ENCODE measurements at regions not wholly inside any gene's neighbourhood (a gene's known extent, or its start where the extent isn't known, plus 50 kb on each side); places are given as distances from the start of the nearest gene placed in this dataset.
A peak's percentile ranks its signal among the peaks of the same experiment; 100 is the strongest.

GRCh38 chr6:121499666-121500065 is 64.2 kb downstream of the GJA1 start:
- intact Hi-C loops (cut with micrococcal nuclease), result no loop called here
- no peak for DNase-seq
- Histone ChIP-seq H3K27ac (ENCODE audit: low read depth, low read length) (no peak overlapping the region), H3K4me1 (ENCODE audit: insufficient read depth, low read length) (no peaks in the 10 kb centered on the region), H3K36me3 (ENCODE audit: insufficient read depth, low read length) (no peaks in the 10 kb centered on the region), H3K27me3 (ENCODE audit: insufficient read depth, low read length) (no peaks in the 10 kb centered on the region), H3K9me3 (ENCODE audit: control insufficient read depth in 1 of 2, low read length in 2 of 2) (no peaks in the 10 kb centered on the region), H3K4me3 (ENCODE audit: low read length in 2 of 2) (no peak overlapping the region)
- peaks cover 0 to 1% of the 10 kb centered on the region in 2 donors for H3K27me3 Mint-ChIP-seq
- H3K9me3 Mint-ChIP-seq, result peaks cover 0 to 3% (median 0%) of the 10 kb centered on the region in 8 donors
- H3K27ac Mint-ChIP-seq, result no peak overlapping the region
- H3K36me3 Mint-ChIP-seq, result no peaks in the 10 kb centered on the region
- no peak overlapping the region for H3K4me3 Mint-ChIP-seq
- CTCF ChIA-PET (ENCODE audit: partially characterized antibody), result no interaction called here
- no peaks in the 10 kb centered on the region for H3K4me1 Mint-ChIP-seq
- POLR2A ChIA-PET (ENCODE audit: partially characterized antibody), result interaction anchor here (0.5 kb wide), 1 partner anchor 236 kb away, joined by 4 read pairs; no protein-coding TSS in a partner anchor

DNA sequence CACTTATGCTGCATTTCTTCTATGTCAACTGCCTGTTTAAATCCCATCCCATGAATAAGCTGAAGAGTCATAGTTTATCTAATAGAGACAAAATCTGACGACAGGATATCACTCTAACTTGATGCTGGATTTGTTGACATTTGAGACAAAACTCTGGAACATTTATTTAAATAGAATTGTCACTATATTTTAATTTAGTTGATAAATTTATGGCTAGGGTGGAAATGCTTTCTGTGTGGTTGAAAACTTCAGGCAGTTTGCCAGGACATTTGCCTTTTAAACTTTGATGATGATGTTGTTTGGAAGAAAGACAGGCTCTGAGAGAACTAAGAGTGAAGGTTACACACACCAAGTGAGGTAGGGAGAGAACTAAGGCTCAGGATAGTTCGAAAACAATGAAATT is 68.1 kb downstream of the GJA1 start:
- H3K4me1 Mint-ChIP-seq, result no peaks in the 10 kb centered on the region
- no peaks in the 10 kb centered on the region for H3K36me3 ChIP-seq (ENCODE audit: insufficient read depth, low read length)
- peaks cover 0 to 2% (median 0%) of the 10 kb centered on the region in 8 donors for H3K9me3 Mint-ChIP-seq
- CTCF ChIA-PET (ENCODE audit: partially characterized antibody), result no interaction called here
- no peaks in the 10 kb centered on the region for H3K36me3 Mint-ChIP-seq
- H3K4me3 ChIP-seq (ENCODE audit: low read length in 2 of 2), result no peak overlapping the region
- DNase-seq, result no peak
- H3K27me3 ChIP-seq (ENCODE audit: insufficient read depth, low read length), result no peaks in the 10 kb centered on the region
- no peak overlapping the region for H3K27ac Mint-ChIP-seq
- intact Hi-C loops (cut with micrococcal nuclease), result no loop called here
- peaks cover 0 to 3% of the 10 kb centered on the region in 2 donors for H3K27me3 Mint-ChIP-seq
- H3K4me3 Mint-ChIP-seq, result no peak overlapping the region
- H3K9me3 ChIP-seq (ENCODE audit: control insufficient read depth in 1 of 2, low read length in 2 of 2), result no peaks in the 10 kb centered on the region
- no peaks in the 10 kb centered on the region for H3K4me1 ChIP-seq (ENCODE audit: insufficient read depth, low read length)
- H3K27ac ChIP-seq (ENCODE audit: low read depth, low read length), result no peak overlapping the region
- POLR2A ChIA-PET (ENCODE audit: partially characterized antibody), result no interaction called here

GRCh38 chr6:121504227-121504626 is 68.8 kb downstream of the GJA1 start:
- intact Hi-C loops (cut with micrococcal nuclease), result no loop called here
- Mint-ChIP-seq H3K4me3 (no peak overlapping the region), H3K27ac (no peak overlapping the region), H3K27me3 (peaks cover 0 to 3% of the 10 kb centered on the region in 2 donors), H3K36me3 (no peaks in the 10 kb centered on the region), H3K9me3 (no peaks in the 10 kb centered on the region), H3K4me1 (no peaks in the 10 kb centered on the region)
- ChIA-PET CTCF (ENCODE audit: partially characterized antibody) (no interaction called here), POLR2A (ENCODE audit: partially characterized antibody) (no interaction called here)
- Histone ChIP-seq H3K27ac (ENCODE audit: low read depth, low read length) (no peak overlapping the region), H3K4me1 (ENCODE audit: insufficient read depth, low read length) (no peaks in the 10 kb centered on the region), H3K27me3 (ENCODE audit: insufficient read depth, low read length) (no peaks in the 10 kb centered on the region), H3K9me3 (ENCODE audit: control insufficient read depth in 1 of 2, low read length in 2 of 2) (no peaks in the 10 kb centered on the region), H3K4me3 (ENCODE audit: low read length in 2 of 2) (no peak overlapping the region), H3K36me3 (ENCODE audit: insufficient read depth, low read length) (no peaks in the 10 kb centered on the region)
- DNase-seq, result no peak

GRCh38 chr6:121505284-121505683 is 69.8 kb downstream of the GJA1 start:
- H3K27ac ChIP-seq (ENCODE audit: low read depth, low read length), result no peak overlapping the region
- Mint-ChIP-seq H3K4me1 (no peaks in the 10 kb centered on the region), H3K36me3 (no peaks in the 10 kb centered on the region), H3K9me3 (no peaks in the 10 kb centered on the region), H3K27ac (no peak overlapping the region), H3K27me3 (peaks cover 0 to 1% of the 10 kb centered on the region in 2 donors), H3K4me3 (peak overlapping the region in 1 of 8 donors; percentile 40)
- H3K36me3 ChIP-seq (ENCODE audit: insufficient read depth, low read length), result no peaks in the 10 kb centered on the region
- no peak overlapping the region for H3K4me3 ChIP-seq (ENCODE audit: low read length in 2 of 2)
- ChIA-PET CTCF (ENCODE audit: partially characterized antibody) (interaction anchor here (1.9 kb wide), 1 partner anchor 20 kb away, joined by 4 read pairs; no protein-coding TSS in a partner anchor), POLR2A (ENCODE audit: partially characterized antibody) (no interaction called here)
- H3K27me3 ChIP-seq (ENCODE audit: insufficient read depth, low read length), result no peaks in the 10 kb centered on the region
- intact Hi-C loops (cut with micrococcal nuclease), result no loop called here
- DNase-seq, result no peak
- no peaks in the 10 kb centered on the region for H3K9me3 ChIP-seq (ENCODE audit: control insufficient read depth in 1 of 2, low read length in 2 of 2)
- H3K4me1 ChIP-seq (ENCODE audit: insufficient read depth, low read length), result no peaks in the 10 kb centered on the region

DNA sequence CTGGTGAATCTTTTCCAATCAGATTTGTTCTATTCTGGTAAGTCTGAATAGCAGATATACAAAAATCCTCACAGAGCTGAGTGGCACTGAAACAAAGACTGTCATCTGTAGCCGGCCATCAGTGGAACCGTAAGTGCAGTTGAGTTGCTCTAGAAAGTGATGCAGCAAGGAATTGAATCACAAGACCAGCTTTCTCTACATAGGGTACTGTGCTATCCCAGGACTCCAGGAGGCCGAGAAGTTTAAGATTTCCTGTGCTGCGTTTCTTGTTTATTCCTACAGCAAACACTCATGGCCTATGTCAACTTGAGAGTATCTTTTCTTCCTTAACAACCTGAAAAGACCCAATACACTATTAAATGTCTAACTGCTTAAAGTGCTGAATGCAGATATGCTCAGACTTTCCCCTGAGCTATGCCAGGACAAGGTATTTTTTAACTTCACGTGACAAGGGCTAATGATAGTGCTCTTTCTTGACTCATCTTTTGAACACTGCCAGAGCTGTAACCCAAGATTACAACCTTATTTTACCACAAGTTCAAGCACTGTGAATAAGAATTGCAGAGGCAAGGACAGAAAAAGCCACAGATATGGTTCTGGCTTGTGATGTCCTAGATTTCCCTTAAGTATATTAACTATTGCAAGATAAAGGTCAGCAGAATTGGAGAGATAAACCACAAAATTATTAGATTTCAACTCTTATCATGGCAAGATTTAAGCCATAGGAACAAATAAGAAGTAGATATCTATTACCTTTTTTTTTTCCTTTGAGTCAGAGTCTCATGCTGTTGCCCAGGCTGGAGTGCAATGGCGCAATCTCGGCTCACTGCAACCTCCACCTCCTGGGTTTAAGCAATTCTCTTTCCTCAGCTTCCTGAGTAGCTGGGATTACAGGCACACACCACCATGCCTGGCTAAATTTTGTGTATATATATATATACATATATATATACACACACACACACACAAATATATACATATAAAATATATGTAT is 71.6 kb downstream of the GJA1 start:
- intact Hi-C loops (cut with micrococcal nuclease), result no loop called here
- ChIA-PET CTCF (ENCODE audit: partially characterized antibody) (interaction anchor here (1.9 kb wide), 1 partner anchor 18 kb away, joined by 4 read pairs; no protein-coding TSS in a partner anchor), POLR2A (ENCODE audit: partially characterized antibody) (no interaction called here)
- DNase-seq, result no peak
- Histone ChIP-seq H3K4me1 (ENCODE audit: insufficient read depth, low read length) (no peaks in the 10 kb centered on the region), H3K36me3 (ENCODE audit: insufficient read depth, low read length) (no peaks in the 10 kb centered on the region), H3K27ac (ENCODE audit: low read depth, low read length) (no peak overlapping the region), H3K9me3 (ENCODE audit: control insufficient read depth in 1 of 2, low read length in 2 of 2) (no peaks in the 10 kb centered on the region), H3K27me3 (ENCODE audit: insufficient read depth, low read length) (no peaks in the 10 kb centered on the region), H3K4me3 (ENCODE audit: low read length in 2 of 2) (no peak overlapping the region)
- H3K4me1 Mint-ChIP-seq, result no peaks in the 10 kb centered on the region
- no peak overlapping the region for H3K27ac Mint-ChIP-seq
- H3K27me3 Mint-ChIP-seq, result peaks cover 0 to 1% of the 10 kb centered on the region in 2 donors
- no peaks in the 10 kb centered on the region for H3K36me3 Mint-ChIP-seq
- H3K9me3 Mint-ChIP-seq, result no peaks in the 10 kb centered on the region
- H3K4me3 Mint-ChIP-seq, result no peak overlapping the region

DNA sequence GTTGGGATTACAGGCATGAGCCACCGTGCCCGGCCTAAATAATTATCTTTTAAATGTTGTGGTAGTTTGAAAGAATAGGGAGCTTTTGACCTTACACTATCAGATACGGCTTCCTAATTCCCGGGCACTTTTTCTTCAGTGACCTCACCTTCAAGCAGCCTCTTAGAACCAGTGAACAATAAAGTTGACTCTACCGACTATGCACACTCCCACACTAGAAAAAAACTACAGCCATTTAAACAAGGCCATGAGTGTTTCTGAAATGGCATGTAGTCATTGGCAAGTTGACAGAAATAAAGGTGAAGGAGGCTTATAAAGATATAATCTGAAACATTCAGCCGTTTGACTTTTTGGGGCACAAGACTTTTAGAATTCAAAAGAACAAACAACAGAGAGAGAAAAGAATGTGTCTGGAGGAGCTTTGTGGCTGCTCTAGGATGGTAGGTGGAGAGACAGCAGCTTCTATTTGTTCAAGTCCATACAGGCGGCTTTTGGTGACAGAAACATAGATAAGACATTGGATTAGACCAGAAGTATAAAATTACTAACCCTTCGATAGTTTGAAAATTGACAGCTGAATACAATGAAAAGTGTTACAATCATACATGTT is 75.2 kb downstream of the GJA1 start:
- Mint-ChIP-seq H3K4me1 (no peaks in the 10 kb centered on the region), H3K36me3 (no peaks in the 10 kb centered on the region), H3K9me3 (peaks cover 0 to 2% (median 0%) of the 10 kb centered on the region in 8 donors), H3K4me3 (no peak overlapping the region), H3K27me3 (no peaks in the 10 kb centered on the region), H3K27ac (no peak overlapping the region)
- POLR2A ChIA-PET (ENCODE audit: partially characterized antibody), result no interaction called here
- CTCF ChIA-PET (ENCODE audit: partially characterized antibody), result no interaction called here
- Histone ChIP-seq H3K27ac (ENCODE audit: low read depth, low read length) (no peak overlapping the region), H3K4me3 (ENCODE audit: low read length in 2 of 2) (no peak overlapping the region), H3K4me1 (ENCODE audit: insufficient read depth, low read length) (no peaks in the 10 kb centered on the region), H3K36me3 (ENCODE audit: insufficient read depth, low read length) (no peaks in the 10 kb centered on the region), H3K9me3 (ENCODE audit: control insufficient read depth in 1 of 2, low read length in 2 of 2) (no peaks in the 10 kb centered on the region), H3K27me3 (ENCODE audit: insufficient read depth, low read length) (no peaks in the 10 kb centered on the region)
- intact Hi-C loops (cut with micrococcal nuclease), result no loop called here
- no peak for DNase-seq

DNA sequence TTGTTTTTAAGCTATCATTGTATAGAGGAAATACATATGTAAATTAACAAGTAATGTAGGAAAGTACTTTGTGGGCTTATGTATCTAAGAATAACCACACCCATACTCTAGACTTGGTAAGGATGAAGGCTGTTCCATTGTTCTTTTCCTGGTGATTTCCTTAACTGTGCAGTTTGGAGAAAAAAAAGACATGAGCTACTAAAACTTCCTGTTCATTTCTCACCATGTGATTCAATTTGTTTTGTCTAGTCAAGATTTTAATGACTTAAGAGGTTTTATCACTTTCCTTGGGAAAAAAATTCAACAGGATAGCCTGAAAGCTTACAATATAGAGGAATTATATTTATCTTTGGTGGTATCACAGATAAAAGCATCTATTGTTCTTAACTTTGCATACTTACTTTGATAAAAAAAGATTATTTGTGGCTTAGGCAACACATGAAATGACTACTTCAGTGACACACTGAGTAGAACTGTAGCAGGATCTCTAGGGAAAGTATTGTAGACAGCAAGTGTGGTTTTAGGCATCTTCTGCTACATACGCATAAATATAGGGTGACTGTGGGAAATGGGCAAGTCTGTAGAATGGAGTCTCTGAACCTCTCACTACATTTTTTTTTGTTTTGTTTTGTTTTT is 80.3 kb downstream of the GJA1 start:
- DNase-seq, result no peak
- no peak overlapping the region for H3K27ac Mint-ChIP-seq
- POLR2A ChIA-PET (ENCODE audit: partially characterized antibody), result no interaction called here

More for the DNA sequence above, 80.3 kb downstream of the GJA1 start:
- H3K4me1 Mint-ChIP-seq, result no peaks in the 10 kb centered on the region
- no peaks in the 10 kb centered on the region for H3K36me3 ChIP-seq (ENCODE audit: insufficient read depth, low read length)
- CTCF ChIA-PET (ENCODE audit: partially characterized antibody), result no interaction called here
- H3K4me3 ChIP-seq (ENCODE audit: low read length in 2 of 2), result no peak overlapping the region
- intact Hi-C loops (cut with micrococcal nuclease), result no loop called here
- H3K9me3 Mint-ChIP-seq, result peaks cover 0 to 2% (median 0%) of the 10 kb centered on the region in 8 donors
- no peaks in the 10 kb centered on the region for H3K36me3 Mint-ChIP-seq
- no peaks in the 10 kb centered on the region for H3K4me1 ChIP-seq (ENCODE audit: insufficient read depth, low read length)
- no peaks in the 10 kb centered on the region for H3K27me3 ChIP-seq (ENCODE audit: insufficient read depth, low read length)
- no peak overlapping the region for H3K27ac ChIP-seq (ENCODE audit: low read depth, low read length)
- no peaks in the 10 kb centered on the region for H3K27me3 Mint-ChIP-seq
- no peaks in the 10 kb centered on the region for H3K9me3 ChIP-seq (ENCODE audit: control insufficient read depth in 1 of 2, low read length in 2 of 2)
- no peak overlapping the region for H3K4me3 Mint-ChIP-seq
